GM21390 (cell line): ENCODE measurements at regions not wholly inside any gene's neighbourhood (a gene's known extent, or its start where the extent isn't known, plus 50 kb on each side); places are given as distances from the start of the nearest gene placed in this dataset.
A peak's percentile ranks its signal among the peaks of the same experiment; 100 is the strongest.

ENCODE experiments used
- ATAC-seq: cut with Tn5 transposase; IDR thresholded peaks from one replicate; pipeline ENCODE4 v1.9.1; 2021; ENCODE audit not compliant: unreplicated experiment

GRCh38 chr2:205902041-205902899 lies 183.7 kb downstream of the INO80D start:
- ATAC-seq: no peak

- no peak for ATAC-seq
Observed at GRCh38 chr2:205901491-205901890, 184.5 kb downstream of the INO80D start.

GRCh38 chr2:205898744-205899143 lies 187.2 kb downstream of the INO80D start:
- no peak for ATAC-seq

GRCh38 chr2:205895981-205896655 lies 189.9 kb downstream of the INO80D start:
- no peak for ATAC-seq

- no peak for ATAC-seq
Observed at GRCh38 chr2:205892665-205893259, 193.2 kb downstream of the INO80D start.

- ATAC-seq: no peak
Observed at GRCh38 chr2:205892251-205892655, 193.7 kb downstream of the INO80D start.

GRCh38 chr2:205889114-205889513 lies 196.9 kb downstream of the INO80D start:
- ATAC-seq: no peak

- ATAC-seq: no peak
Observed at GRCh38 chr2:205887637-205888036, 198.3 kb downstream of the INO80D start.

GRCh38 chr2:205885492-205886099 lies 200.4 kb downstream of the INO80D start:
- ATAC-seq: peak; percentile 81

GRCh38 chr2:205883965-205884364 lies 201.7 kb downstream of the NRP2 start:
- no peak for ATAC-seq

GRCh38 chr2:205882806-205883425 lies 200.6 kb downstream of the NRP2 start:
- no peak for ATAC-seq

GRCh38 chr2:205880048-205880447 lies 197.7 kb downstream of the NRP2 start:
- no peak for ATAC-seq

- no peak for ATAC-seq
Observed at GRCh38 chr2:205878999-205879762, 196.9 kb downstream of the NRP2 start.

GRCh38 chr2:205877496-205877895 lies 195.2 kb downstream of the NRP2 start:
- ATAC-seq: no peak

GRCh38 chr2:205876127-205876526 lies 193.8 kb downstream of the NRP2 start:
- no peak for ATAC-seq

- no peak for ATAC-seq
Observed at GRCh38 chr2:205872716-205873115, 190.4 kb downstream of the NRP2 start.

- ATAC-seq: no peak
Observed at GRCh38 chr2:205869439-205869838, 187.1 kb downstream of the NRP2 start.

- peak; percentile 55 for ATAC-seq
Observed at GRCh38 chr2:205868773-205869333, 186.6 kb downstream of the NRP2 start.

GRCh38 chr2:205868053-205868452 lies 185.8 kb downstream of the NRP2 start:
- ATAC-seq: no peak

GRCh38 chr2:205867371-205867770 lies 185.1 kb downstream of the NRP2 start:
- ATAC-seq: no peak
